Gastrocnemius medialis (tissue), 4 donors: ENCODE measurements at regions not wholly inside any gene's neighbourhood (a gene's known extent, or its start where the extent isn't known, plus 50 kb on each side); places are given as distances from the start of the nearest gene placed in this dataset.

ENCODE experiments used
- POLR2A ChIP-seq, 2 donors: fragments of 450-650 bp; IDR thresholded peaks; one replicate each; pipeline ENCODE4 v1.6.1; 2017; ENCODE audit warnings: antibody characterized with exemption in 2 of 2, mild to moderate bottlenecking in 2 of 2, moderate library complexity in 2 of 2
- TF ChIP-seq, protein P1 (sequence below), 5 experiments: fragments of 450-650 bp in 3 of 5; fragments of 200-600 bp in 2 of 5; sonication (generic) in 2 of 5; IDR thresholded peaks in 4 of 5; conservative IDR thresholded peaks in 1 of 5; 1 replicate in 4 of 5; 2 replicates in 1 of 5; pipeline ENCODE4 v1.5.1; 2016 to 2019; ENCODE audit warnings: antibody characterized with exemption in 5 of 5, mild to moderate bottlenecking in 3 of 5, moderate library complexity in 3 of 5

DNA sequence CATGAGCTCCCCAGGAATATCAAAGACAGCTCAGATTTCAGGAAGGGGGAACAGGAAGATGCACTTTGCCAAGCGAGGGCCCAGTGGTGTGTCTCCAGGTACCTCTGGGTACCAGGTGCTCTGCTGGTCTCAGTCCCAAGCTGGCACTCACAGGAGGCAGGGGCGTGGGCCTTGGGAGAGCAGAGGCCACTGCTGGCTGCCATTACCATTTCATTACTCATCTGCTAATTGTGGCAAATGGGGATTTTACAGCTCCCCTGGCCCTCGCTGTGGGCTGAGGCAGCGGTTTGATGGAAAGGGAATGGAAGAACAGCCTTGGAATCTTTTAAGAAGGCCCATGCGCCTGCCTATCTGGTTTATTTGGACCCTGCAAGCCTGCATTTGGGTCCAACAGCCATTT, 192.0 kb upstream of the NAV2 start:
- TF ChIP-seq, protein P1, sequence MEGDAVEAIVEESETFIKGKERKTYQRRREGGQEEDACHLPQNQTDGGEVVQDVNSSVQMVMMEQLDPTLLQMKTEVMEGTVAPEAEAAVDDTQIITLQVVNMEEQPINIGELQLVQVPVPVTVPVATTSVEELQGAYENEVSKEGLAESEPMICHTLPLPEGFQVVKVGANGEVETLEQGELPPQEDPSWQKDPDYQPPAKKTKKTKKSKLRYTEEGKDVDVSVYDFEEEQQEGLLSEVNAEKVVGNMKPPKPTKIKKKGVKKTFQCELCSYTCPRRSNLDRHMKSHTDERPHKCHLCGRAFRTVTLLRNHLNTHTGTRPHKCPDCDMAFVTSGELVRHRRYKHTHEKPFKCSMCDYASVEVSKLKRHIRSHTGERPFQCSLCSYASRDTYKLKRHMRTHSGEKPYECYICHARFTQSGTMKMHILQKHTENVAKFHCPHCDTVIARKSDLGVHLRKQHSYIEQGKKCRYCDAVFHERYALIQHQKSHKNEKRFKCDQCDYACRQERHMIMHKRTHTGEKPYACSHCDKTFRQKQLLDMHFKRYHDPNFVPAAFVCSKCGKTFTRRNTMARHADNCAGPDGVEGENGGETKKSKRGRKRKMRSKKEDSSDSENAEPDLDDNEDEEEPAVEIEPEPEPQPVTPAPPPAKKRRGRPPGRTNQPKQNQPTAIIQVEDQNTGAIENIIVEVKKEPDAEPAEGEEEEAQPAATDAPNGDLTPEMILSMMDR (IDR thresholded peaks at IDR 0.05 in 4 of 5, conservative IDR thresholded peaks at IDR 0.05 in 1 of 5): no peak
- TF ChIP-seq POLR2A (IDR thresholded peaks at IDR 0.05): no peak
